ENCODE measurements at regions not wholly inside any gene's neighbourhood (a gene's known extent, or its start where the extent isn't known, plus 50 kb on each side); places are given as distances from the start of the nearest gene placed in this dataset.

DNA sequence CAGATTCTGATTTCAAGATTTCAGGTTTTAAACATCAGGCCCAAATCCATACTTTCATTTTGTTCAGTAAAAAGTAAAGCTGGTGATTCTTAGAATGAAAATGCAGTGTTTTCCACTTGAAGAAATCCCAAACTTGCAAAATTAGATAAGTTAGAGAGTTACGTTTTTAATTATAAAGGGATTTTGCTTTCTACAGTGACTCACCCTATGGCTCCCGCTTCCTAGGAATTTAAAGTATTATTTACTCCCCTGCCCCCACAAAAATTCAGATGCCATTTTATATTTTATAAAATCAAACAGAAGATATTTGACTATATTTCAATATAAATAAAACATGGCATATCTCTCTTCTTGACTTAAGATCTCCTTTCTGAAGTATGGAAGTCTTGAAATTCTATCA is 402.9 kb downstream of the ZSWIM6 start:
- Histone ChIP-seq H3K27me3 (no peaks in the 10 kb centered on the region), H3K4me3 (no peak overlapping the region), H3K27ac (no peak overlapping the region), H3K4me1 (no peaks in the 10 kb centered on the region), H3K36me3 (no peaks in the 10 kb centered on the region), H3K9me3 (no peaks in the 10 kb centered on the region)
- no peak for DNase-seq
- TF ChIP-seq, protein P1, sequence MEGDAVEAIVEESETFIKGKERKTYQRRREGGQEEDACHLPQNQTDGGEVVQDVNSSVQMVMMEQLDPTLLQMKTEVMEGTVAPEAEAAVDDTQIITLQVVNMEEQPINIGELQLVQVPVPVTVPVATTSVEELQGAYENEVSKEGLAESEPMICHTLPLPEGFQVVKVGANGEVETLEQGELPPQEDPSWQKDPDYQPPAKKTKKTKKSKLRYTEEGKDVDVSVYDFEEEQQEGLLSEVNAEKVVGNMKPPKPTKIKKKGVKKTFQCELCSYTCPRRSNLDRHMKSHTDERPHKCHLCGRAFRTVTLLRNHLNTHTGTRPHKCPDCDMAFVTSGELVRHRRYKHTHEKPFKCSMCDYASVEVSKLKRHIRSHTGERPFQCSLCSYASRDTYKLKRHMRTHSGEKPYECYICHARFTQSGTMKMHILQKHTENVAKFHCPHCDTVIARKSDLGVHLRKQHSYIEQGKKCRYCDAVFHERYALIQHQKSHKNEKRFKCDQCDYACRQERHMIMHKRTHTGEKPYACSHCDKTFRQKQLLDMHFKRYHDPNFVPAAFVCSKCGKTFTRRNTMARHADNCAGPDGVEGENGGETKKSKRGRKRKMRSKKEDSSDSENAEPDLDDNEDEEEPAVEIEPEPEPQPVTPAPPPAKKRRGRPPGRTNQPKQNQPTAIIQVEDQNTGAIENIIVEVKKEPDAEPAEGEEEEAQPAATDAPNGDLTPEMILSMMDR (IDR thresholded peaks at IDR 0.05), result no peak
- ATAC-seq, result no peak
- intact Hi-C loops (cut with DNase I), result no loop called here

DNA sequence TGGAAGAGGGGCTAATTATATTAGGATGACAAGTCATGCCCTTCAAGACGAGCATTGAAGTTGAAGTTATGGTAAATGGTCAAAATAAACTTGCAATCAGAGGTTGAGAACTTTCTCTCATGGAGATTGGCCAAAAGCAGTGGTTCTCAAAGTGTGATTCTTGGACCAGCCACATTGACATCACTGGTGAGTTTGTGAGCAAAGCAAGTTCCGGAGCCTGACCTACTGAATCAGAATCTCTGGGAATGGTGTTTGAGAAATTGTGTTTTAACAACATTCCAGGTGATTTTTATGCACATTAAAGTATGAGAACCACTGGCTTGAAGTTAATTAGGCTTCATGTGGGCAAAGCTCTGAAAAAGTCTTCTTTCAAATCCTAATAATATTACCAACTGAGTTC is 403.5 kb downstream of the ZSWIM6 start:
- H3K27ac ChIP-seq, result no peak overlapping the region
- no peak overlapping the region for H3K4me3 ChIP-seq
- DNase-seq (no peak), ATAC-seq (no peak)
- no peaks in the 10 kb centered on the region for H3K27me3 ChIP-seq
- H3K4me1 ChIP-seq, result no peaks in the 10 kb centered on the region
- intact Hi-C loops (cut with DNase I), result no loop called here
- H3K36me3 ChIP-seq, result no peaks in the 10 kb centered on the region
- H3K9me3 ChIP-seq, result no peaks in the 10 kb centered on the region
- TF ChIP-seq, protein P1 (IDR thresholded peaks at IDR 0.05), result no peak

DNA sequence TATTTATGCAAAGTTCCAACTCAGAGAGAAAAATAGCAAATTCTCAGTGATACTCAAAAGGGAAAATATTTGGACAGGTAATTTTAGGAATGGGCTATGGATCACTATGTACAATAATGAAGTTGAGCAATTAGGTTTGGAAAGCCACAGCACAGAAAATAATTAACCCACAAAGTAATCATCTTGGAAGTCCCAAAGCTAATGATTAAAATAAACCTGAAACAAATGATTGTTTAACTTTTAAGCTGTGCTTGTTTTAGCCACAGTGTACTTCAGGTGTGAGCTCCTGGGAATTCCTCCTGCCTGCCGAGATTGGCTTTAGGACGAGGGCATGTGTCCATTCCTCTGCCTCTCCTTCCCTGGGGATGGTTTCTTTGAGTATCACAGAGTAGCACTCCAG is 403.9 kb downstream of the ZSWIM6 start:
- H3K27ac ChIP-seq, result no peak overlapping the region
- H3K4me1 ChIP-seq, result no peaks in the 10 kb centered on the region
- TF ChIP-seq, protein P1 (IDR thresholded peaks at IDR 0.05), result no peak
- H3K9me3 ChIP-seq, result no peaks in the 10 kb centered on the region
- DNase-seq, result no peak
- H3K27me3 ChIP-seq, result no peaks in the 10 kb centered on the region
- ATAC-seq, result no peak
- H3K36me3 ChIP-seq, result no peaks in the 10 kb centered on the region
- no peak overlapping the region for H3K4me3 ChIP-seq
- intact Hi-C loops (cut with DNase I), result no loop called here

DNA sequence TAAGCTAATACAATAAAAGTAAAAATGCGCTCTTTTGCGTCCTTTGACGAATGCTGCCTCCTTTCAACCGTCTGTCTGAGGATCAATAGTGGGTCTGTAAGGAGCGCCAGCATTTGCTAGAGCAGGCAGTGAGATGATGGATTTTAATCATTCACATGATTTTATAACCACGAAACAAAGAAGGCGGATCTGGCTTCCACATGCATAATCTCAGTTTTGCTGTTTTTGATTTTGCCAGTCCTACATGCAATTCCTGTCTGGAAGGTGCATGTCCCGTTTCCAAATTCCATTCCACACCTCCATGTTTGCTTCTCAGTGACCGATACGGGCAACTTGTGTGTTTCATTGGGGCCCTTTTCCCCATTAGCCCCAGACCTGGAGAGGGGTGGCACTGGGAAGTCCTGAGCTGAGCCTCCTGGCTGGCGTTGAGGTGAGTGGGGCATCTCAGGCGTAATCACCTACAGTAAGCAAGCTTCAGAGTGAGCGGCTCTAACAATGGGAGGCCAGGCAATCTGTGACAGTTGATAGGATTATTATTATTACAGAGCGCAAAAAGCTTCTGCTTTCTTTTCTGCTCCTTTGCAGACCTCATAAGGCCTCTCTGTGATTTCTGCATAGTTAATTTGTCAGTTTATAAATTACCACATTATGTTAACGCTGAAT is 405.4 kb downstream of the ZSWIM6 start:
- ATAC-seq (no peak), DNase-seq (no peak)

DNA sequence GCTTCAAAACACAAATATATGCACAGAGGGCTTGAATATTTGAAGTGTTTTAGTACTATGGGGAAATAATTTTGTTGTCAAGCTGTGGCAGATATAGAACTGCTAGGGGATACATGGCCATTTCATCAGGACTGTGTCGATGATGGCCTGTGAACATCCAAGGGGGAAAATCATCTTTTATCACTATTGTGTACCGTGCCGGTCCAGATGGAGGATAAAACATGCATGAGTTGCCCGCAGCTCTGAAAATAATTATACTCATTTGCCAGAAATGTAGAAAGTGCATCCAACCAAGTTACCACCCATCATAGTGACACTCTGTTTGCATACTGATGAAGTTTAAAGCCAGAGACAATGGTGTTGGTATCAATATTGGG is 405.9 kb downstream of the ZSWIM6 start:
- DNase-seq (no peak), ATAC-seq (no peak)
- no peaks in the 10 kb centered on the region for H3K36me3 ChIP-seq
- no peak overlapping the region for H3K27ac ChIP-seq
- H3K4me1 ChIP-seq, result no peaks in the 10 kb centered on the region
- TF ChIP-seq, protein P1 (IDR thresholded peaks at IDR 0.05), result no peak
- intact Hi-C loops (cut with DNase I), result no loop called here
- no peaks in the 10 kb centered on the region for H3K9me3 ChIP-seq
- H3K4me3 ChIP-seq, result no peak overlapping the region
- no peaks in the 10 kb centered on the region for H3K27me3 ChIP-seq

More for the DNA sequence above, 405.4 kb downstream of the ZSWIM6 start:
- H3K27me3 ChIP-seq, result no peaks in the 10 kb centered on the region
- H3K4me3 ChIP-seq, result no peak overlapping the region
- H3K4me1 ChIP-seq, result no peaks in the 10 kb centered on the region
- TF ChIP-seq, protein P1 (IDR thresholded peaks at IDR 0.05), result no peak
- no peaks in the 10 kb centered on the region for H3K36me3 ChIP-seq
- H3K9me3 ChIP-seq, result no peaks in the 10 kb centered on the region
- intact Hi-C loops (cut with DNase I), result no loop called here
- no peak overlapping the region for H3K27ac ChIP-seq
